ENCODE measurements at regions not wholly inside any gene's neighbourhood (a gene's known extent, or its start where the extent isn't known, plus 50 kb on each side); places are given as distances from the start of the nearest gene placed in this dataset.
A peak's percentile ranks its signal among the peaks of the same experiment; 100 is the strongest.

- TF ChIP-seq ISL1 (CRISPR knock-in tag; IDR thresholded peaks at IDR 0.05) (no peak), ARNTL (CRISPR knock-in tag; IDR thresholded peaks at IDR 0.05; ENCODE audit: borderline replicate concordance, low read depth) (no peak), ZNF70 (CRISPR knock-in tag; IDR thresholded peaks at IDR 0.05) (no peak), ZFP30 (CRISPR knock-in tag; IDR thresholded peaks at IDR 0.05) (no peak), TOX (CRISPR knock-in tag; IDR thresholded peaks at IDR 0.05; ENCODE audit: borderline replicate concordance) (no peak), OSR1 (CRISPR knock-in tag; IDR thresholded peaks at IDR 0.05) (no peak), CSDC2 (CRISPR knock-in tag; IDR thresholded peaks at IDR 0.05) (no peak), GLIS3 (CRISPR knock-in tag; IDR thresholded peaks at IDR 0.05) (no peak), ESRRG (CRISPR knock-in tag; IDR thresholded peaks at IDR 0.05) (no peak)
Measured at GRCh38 chr7:106488465-106488864, 172.5 kb downstream of the CCDC71L start (continued).

GRCh38 chr7:106487892-106488291 is 173.1 kb downstream of the CCDC71L start:
- no peak for ATAC-seq
- TF ChIP-seq CREB5 (CRISPR knock-in tag; IDR thresholded peaks at IDR 0.05; ENCODE audit: low read depth) (no peak), SNAI2 (CRISPR knock-in tag; IDR thresholded peaks at IDR 0.05) (no peak), ZFP30 (CRISPR knock-in tag; IDR thresholded peaks at IDR 0.05) (no peak), OSR1 (CRISPR knock-in tag; IDR thresholded peaks at IDR 0.05) (no peak)

- no peak for TF ChIP-seq ZNF8 (CRISPR knock-in tag; IDR thresholded peaks at IDR 0.05)
- peak; percentile 84; the same call in 1 of the 2 replicates for TF ChIP-seq CREB5 (CRISPR knock-in tag; IDR thresholded peaks at IDR 0.05; ENCODE audit: low read depth)
- TF ChIP-seq CSRNP3 (CRISPR knock-in tag; IDR thresholded peaks at IDR 0.05), result no peak
- TF ChIP-seq TOX (CRISPR knock-in tag; IDR thresholded peaks at IDR 0.05; ENCODE audit: borderline replicate concordance), result peak; percentile 34; the same call in 1 of the 2 replicates
- 0 out of 2 replicates have a peak, but pooled peaks have one; percentile 50 for TF ChIP-seq ZFP3 (CRISPR knock-in tag; IDR thresholded peaks at IDR 0.05)
- no peak for TF ChIP-seq RARB (CRISPR knock-in tag; IDR thresholded peaks at IDR 0.05)
- TF ChIP-seq ISL1 (CRISPR knock-in tag; IDR thresholded peaks at IDR 0.05), result peak; percentile 100
- TF ChIP-seq BACH2 (CRISPR knock-in tag; IDR thresholded peaks at IDR 0.05; ENCODE audit: borderline replicate concordance), result no peak
- no peak for TF ChIP-seq ZNF565 (CRISPR knock-in tag; conservative IDR thresholded peaks at IDR 0.05; ENCODE audit: low read depth)
- no peak for TF ChIP-seq GLIS3 (CRISPR knock-in tag; IDR thresholded peaks at IDR 0.05)
- no peak for TF ChIP-seq SNAI2 (CRISPR knock-in tag; IDR thresholded peaks at IDR 0.05)
- TF ChIP-seq ESRRG (CRISPR knock-in tag; IDR thresholded peaks at IDR 0.05), result no peak
- 0 out of 2 replicates have a peak, but pooled peaks have one; percentile 63 for TF ChIP-seq POU6F1 (CRISPR knock-in tag; IDR thresholded peaks at IDR 0.05; ENCODE audit: borderline replicate concordance, low read depth)
- TF ChIP-seq ZC3H10 (CRISPR knock-in tag; IDR thresholded peaks at IDR 0.05), result no peak
- TF ChIP-seq ZNF70 (CRISPR knock-in tag; IDR thresholded peaks at IDR 0.05), result no peak
- TF ChIP-seq TSHZ2 (CRISPR knock-in tag; IDR thresholded peaks at IDR 0.05), result no peak
- no peak for TF ChIP-seq TCF4 (CRISPR knock-in tag; IDR thresholded peaks at IDR 0.05; ENCODE audit: borderline replicate concordance)
- TF ChIP-seq ZFP30 (CRISPR knock-in tag; IDR thresholded peaks at IDR 0.05), result no peak
- no peak for TF ChIP-seq OSR1 (CRISPR knock-in tag; IDR thresholded peaks at IDR 0.05)
- TF ChIP-seq ARNTL (CRISPR knock-in tag; IDR thresholded peaks at IDR 0.05; ENCODE audit: borderline replicate concordance, low read depth), result no peak
- TF ChIP-seq PPARA (CRISPR knock-in tag; IDR thresholded peaks at IDR 0.05; ENCODE audit: borderline replicate concordance), result no peak
- TF ChIP-seq CSDC2 (CRISPR knock-in tag; IDR thresholded peaks at IDR 0.05), result no peak
- peak; percentile 42; the same call in 1 of the 2 replicates for TF ChIP-seq PATZ1 (CRISPR knock-in tag; IDR thresholded peaks at IDR 0.05; ENCODE audit: borderline replicate concordance)
- peak; percentile 87 for ATAC-seq
Measured at GRCh38 chr7:106486331-106486730, 174.6 kb downstream of the CCDC71L start.

All from SK-N-SH treated with all-trans-retinoic acid at 6 μM for 48 hours (cell line).